SJSA1 (cell line): ENCODE measurements at regions not wholly inside any gene's neighbourhood (a gene's known extent, or its start where the extent isn't known, plus 50 kb on each side); places are given as distances from the start of the nearest gene placed in this dataset.

Source experiments
- DNase-seq, 2 experiments: peaks; one replicate each; pipeline ENCODE4 v3.0.0-alpha.2; 2015 to 2020; ENCODE audit warnings: low spot score in 2 of 2, low read depth in 1 of 2
- H3K27ac ChIP-seq: fragments of 250-450 bp; sonication (Bioruptor Pico); 2 replicates; pipeline ENCODE4 v1.5.1; 2020; ENCODE audit warnings: mild to moderate bottlenecking, moderate library complexity
- H3K27me3 ChIP-seq: fragments of 250-450 bp; sonication (Bioruptor Pico); replicated peaks from 2 replicates; pipeline ENCODE4 v1.5.1; 2020; ENCODE audit warnings: mild to moderate bottlenecking, moderate library complexity
- H3K36me3 ChIP-seq: fragments of 250-450 bp; sonication (Bioruptor Pico); 2 replicates; pipeline ENCODE4 v1.5.1; 2020; ENCODE audit warnings: mild to moderate bottlenecking
- H3K4me1 ChIP-seq: fragments of 250-450 bp; sonication (Bioruptor Pico); replicated peaks from 2 replicates; pipeline ENCODE4 v1.6.1; 2021; ENCODE audit warnings: mild to moderate bottlenecking
- H3K4me3 ChIP-seq: fragments of 250-450 bp; sonication (Bioruptor Pico); 2 replicates; pipeline ENCODE4 v1.5.1; 2020; ENCODE audit warnings: mild to moderate bottlenecking
- H3K9me3 ChIP-seq: fragments of 250-450 bp; sonication (Bioruptor Pico); replicated peaks from 2 replicates; pipeline ENCODE4 v1.5.1; 2020; ENCODE audit warnings: mild to moderate bottlenecking

- H3K27ac ChIP-seq, result no peak overlapping the region
- H3K9me3 ChIP-seq, result no peaks in the 10 kb centered on the region
- H3K36me3 ChIP-seq, result no peaks in the 10 kb centered on the region
- no peaks in the 10 kb centered on the region for H3K4me1 ChIP-seq
- no peaks in the 10 kb centered on the region for H3K27me3 ChIP-seq
- H3K4me3 ChIP-seq, result no peak overlapping the region
- no peak for DNase-seq
These were observed 75.2 kb downstream of the RHCG start for GRCh38 chr15:89421219-89421618.

DNA sequence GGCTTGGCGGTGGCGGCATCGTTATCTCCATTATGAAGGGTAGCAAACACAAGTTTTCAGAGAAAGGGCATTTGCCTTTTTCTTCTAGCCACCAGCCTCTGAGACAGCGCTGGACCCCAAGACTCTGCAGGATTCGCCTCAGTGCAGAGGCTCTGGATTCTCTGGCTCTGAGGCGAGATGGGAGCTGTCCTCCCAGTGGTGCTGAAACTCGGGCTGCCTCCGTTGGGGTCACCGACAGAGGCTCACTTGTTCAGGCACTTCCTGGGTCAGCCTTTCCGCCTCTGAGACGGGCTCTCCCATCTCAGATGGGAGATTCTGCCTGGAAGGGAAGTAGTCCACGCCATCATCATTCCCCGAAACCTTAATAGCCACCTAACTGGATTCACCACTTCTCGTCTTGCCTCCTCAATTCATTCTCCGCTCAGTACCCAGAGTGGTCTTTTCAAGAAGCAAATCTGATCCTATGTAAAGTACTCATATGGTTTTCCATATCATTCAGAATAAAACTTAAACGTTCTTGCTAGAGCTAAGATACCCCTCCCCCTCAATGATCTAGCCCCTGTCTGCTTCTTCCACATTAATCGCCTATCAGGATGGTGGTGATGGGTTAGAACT lies 76.9 kb downstream of the RHCG start:
- no peak for DNase-seq
- Histone ChIP-seq H3K27ac (no peak overlapping the region), H3K4me3 (no peak overlapping the region), H3K4me1 (no peaks in the 10 kb centered on the region), H3K36me3 (no peaks in the 10 kb centered on the region), H3K9me3 (no peaks in the 10 kb centered on the region), H3K27me3 (no peaks in the 10 kb centered on the region)

GRCh38 chr15:89417206-89417725 lies 79.1 kb downstream of the RHCG start:
- H3K36me3 ChIP-seq, result no peaks in the 10 kb centered on the region
- H3K4me1 ChIP-seq, result no peaks in the 10 kb centered on the region
- H3K27ac ChIP-seq, result no peak overlapping the region
- DNase-seq, result no peak
- no peaks in the 10 kb centered on the region for H3K9me3 ChIP-seq
- no peak overlapping the region for H3K4me3 ChIP-seq
- H3K27me3 ChIP-seq, result no peaks in the 10 kb centered on the region; the same call in 1 of the 2 replicates

- Histone ChIP-seq H3K27me3 (peaks cover 3% of the 10 kb centered on the region; the same call in 1 of the 2 replicates), H3K27ac (no peak overlapping the region), H3K4me3 (no peak overlapping the region), H3K9me3 (no peaks in the 10 kb centered on the region), H3K4me1 (no peaks in the 10 kb centered on the region), H3K36me3 (no peaks in the 10 kb centered on the region)
- peak; percentile 66 to 76 for DNase-seq
These were observed 79.8 kb downstream of the RHCG start for GRCh38 chr15:89416339-89417183.

DNA sequence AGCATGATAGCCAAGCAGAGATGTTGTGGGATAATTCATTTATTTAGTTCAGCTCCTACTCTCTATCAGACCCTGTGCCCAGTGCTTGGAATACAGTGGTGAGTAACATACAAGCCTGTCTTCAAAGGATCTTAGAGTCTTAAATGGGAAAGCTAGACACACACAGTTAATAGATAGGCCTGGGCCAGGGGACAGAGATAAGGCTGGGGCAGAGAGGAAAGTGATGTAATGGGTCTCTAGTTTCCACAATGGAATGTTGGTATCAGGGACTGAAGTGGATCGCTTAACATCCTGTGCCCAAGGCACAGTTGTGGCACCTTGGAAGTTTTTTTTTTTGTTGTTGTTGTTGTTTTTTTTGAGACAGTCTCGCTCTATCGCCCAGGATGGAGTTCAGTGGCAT lies 79.9 kb upstream of the POLG start:
- Histone ChIP-seq H3K9me3 (no peaks in the 10 kb centered on the region), H3K36me3 (no peaks in the 10 kb centered on the region), H3K4me3 (no peak overlapping the region), H3K27ac (no peak overlapping the region), H3K4me1 (no peaks in the 10 kb centered on the region), H3K27me3 (peaks cover 3% of the 10 kb centered on the region; the same call in 1 of the 2 replicates)
- DNase-seq, result no peak

DNA sequence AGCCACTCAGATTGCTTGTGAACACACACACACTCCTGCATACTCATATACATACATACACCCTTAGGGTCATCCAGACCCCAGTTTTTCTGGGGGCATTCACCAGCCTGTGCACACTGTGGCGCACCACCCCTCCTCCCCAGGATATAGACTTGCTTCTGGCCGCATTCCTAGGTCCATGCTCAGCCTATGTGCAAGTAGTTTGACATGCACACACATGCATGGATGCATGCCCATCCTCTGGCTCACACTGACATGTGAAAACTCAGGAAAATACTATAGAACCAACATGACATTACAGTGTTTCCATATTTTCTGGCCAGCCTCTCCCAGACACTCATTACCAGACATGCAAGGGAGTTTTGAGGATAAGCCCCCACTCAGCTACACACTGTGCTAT lies 79.3 kb upstream of the POLG start:
- no peaks in the 10 kb centered on the region for H3K4me1 ChIP-seq
- peaks cover 3% of the 10 kb centered on the region; the same call in 1 of the 2 replicates for H3K27me3 ChIP-seq
- H3K9me3 ChIP-seq, result no peaks in the 10 kb centered on the region
- DNase-seq, result no peak
- no peak overlapping the region for H3K4me3 ChIP-seq
- H3K27ac ChIP-seq, result no peak overlapping the region
- no peaks in the 10 kb centered on the region for H3K36me3 ChIP-seq

GRCh38 chr15:89412905-89413411 lies 78.3 kb upstream of the POLG start:
- Histone ChIP-seq H3K36me3 (no peaks in the 10 kb centered on the region), H3K9me3 (no peaks in the 10 kb centered on the region), H3K27ac (no peak overlapping the region), H3K27me3 (peaks cover 3% of the 10 kb centered on the region; the same call in 1 of the 2 replicates), H3K4me3 (no peak overlapping the region), H3K4me1 (no peaks in the 10 kb centered on the region)
- DNase-seq, result no peak

DNA sequence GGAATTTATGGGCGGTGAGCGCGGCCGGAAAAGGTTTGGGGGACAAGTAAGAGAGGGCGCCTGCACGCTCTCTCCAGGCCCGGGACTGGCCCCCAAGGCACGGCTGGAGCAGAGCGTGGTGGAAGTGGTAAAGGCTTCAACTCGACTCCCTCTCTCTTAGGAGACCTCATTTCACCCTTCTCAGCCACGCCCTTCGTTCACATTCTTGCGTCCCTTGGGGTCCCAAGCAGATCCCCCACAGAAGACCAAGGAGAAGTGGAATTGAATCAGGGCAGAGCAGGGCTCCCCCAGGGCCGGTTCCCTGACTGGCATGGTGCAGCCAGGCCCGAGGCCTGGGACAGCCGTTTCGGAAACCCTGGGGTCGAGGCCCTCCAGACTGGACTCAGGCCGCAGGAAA lies 75.4 kb upstream of the POLG start:
- H3K27ac ChIP-seq, result no peak overlapping the region
- DNase-seq, result no peak
- peaks cover 3% of the 10 kb centered on the region; the same call in 1 of the 2 replicates for H3K27me3 ChIP-seq
- H3K9me3 ChIP-seq, result no peaks in the 10 kb centered on the region
- H3K4me3 ChIP-seq, result no peak overlapping the region
- H3K36me3 ChIP-seq, result no peaks in the 10 kb centered on the region
- no peaks in the 10 kb centered on the region for H3K4me1 ChIP-seq

DNA sequence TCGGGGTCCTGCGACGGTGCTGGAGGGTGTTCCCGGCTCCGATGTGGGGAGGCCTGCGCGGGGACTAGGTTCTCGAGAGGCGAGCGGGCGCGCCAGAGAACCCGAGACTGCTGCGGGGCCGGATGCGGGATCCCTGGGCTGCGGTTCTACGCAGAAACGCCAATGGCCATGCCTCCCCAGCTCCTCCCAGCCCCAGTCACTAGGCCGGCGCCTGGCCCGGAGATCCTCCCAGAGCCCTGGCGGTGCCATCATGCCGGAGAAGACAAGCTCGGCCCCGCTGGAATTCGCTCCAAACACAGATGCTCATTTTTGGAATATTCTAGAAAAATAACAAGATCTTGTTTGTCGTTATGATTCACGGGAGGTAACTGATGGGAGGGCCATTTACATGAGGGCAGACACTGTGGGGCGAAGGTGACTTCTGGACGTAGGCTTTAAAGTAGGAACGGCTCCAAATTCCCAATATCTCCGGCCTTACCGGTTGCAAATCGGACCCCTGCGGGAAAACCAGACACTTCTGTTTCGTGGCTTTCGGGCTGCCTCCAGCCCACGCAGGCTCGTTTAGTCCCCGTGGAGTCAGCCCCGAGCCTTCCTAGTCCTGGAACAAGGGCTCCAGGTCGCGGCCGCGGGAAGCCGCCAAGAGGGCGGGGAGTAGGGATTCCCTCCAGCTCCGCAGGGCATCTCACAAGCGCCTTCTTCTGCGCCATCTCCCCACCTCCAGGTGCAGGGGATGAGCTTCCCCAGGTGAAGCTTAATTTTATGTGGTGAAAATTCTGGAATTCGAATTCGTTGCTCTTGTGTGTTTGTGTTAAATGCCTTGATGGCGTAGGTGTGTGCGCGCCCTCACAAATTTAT lies 74.8 kb upstream of the POLG start:
- Histone ChIP-seq H3K27ac (no peak overlapping the region), H3K36me3 (no peaks in the 10 kb centered on the region), H3K4me1 (no peaks in the 10 kb centered on the region), H3K4me3 (no peak overlapping the region), H3K27me3 (peaks cover 3% of the 10 kb centered on the region; the same call in 1 of the 2 replicates), H3K9me3 (no peaks in the 10 kb centered on the region)
- no peak for DNase-seq

- peaks cover 3% of the 10 kb centered on the region; the same call in 1 of the 2 replicates for H3K27me3 ChIP-seq
- no peak for DNase-seq
- H3K4me1 ChIP-seq, result no peaks in the 10 kb centered on the region
- no peak overlapping the region for H3K27ac ChIP-seq
- H3K36me3 ChIP-seq, result no peaks in the 10 kb centered on the region
- no peaks in the 10 kb centered on the region for H3K9me3 ChIP-seq
- H3K4me3 ChIP-seq, result no peak overlapping the region
These were observed 74.0 kb upstream of the POLG start for GRCh38 chr15:89408372-89409183.

DNA sequence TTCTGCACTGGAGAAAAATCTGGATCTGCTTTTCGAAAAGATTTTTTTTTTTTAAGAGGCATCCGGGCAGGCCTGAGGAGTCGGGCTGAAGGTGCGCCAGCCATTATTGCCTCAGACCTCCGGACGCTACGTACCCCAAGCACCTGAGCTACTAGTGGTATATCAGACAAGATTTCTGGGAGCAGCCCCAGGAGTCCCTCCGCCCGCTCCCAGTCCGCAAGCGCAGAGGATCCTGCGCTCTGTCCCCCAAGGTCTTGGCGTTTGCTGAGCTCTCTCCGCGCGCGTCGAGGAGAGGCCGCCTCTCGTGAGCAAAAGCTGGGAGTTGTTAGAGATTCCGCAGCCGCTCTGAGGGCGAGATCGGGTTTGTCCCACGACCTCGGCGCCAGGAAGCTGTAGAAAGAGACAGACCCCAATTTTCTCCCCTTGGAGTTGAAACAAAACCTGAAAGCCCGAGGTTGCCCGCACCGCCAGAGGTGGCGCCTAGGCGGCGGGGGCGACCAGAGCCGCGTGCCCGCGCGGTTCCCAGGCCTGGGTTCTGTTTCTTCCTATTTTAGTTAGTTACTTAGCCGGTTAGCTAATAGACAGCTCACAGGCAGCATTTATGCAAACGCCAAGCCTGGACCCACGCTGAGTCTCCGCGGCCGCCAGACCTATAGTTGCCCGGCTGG lies 72.5 kb upstream of the POLG start:
- no peak for DNase-seq
- H3K9me3 ChIP-seq, result no peaks in the 10 kb centered on the region
- peaks cover 6% of the 10 kb centered on the region for H3K4me1 ChIP-seq
- peaks cover 3% of the 10 kb centered on the region; the same call in 1 of the 2 replicates for H3K27me3 ChIP-seq
- H3K4me3 ChIP-seq, result no peak overlapping the region
- H3K36me3 ChIP-seq, result no peaks in the 10 kb centered on the region
- H3K27ac ChIP-seq, result no peak overlapping the region

GRCh38 chr15:89406218-89406939 lies 71.8 kb upstream of the POLG start:
- H3K9me3 ChIP-seq, result no peaks in the 10 kb centered on the region
- no peaks in the 10 kb centered on the region for H3K27me3 ChIP-seq
- H3K4me3 ChIP-seq, result no peak overlapping the region

More at GRCh38 chr15:89406218-89406939, 71.8 kb upstream of the POLG start:
- DNase-seq, result no peak
- Histone ChIP-seq H3K36me3 (no peaks in the 10 kb centered on the region), H3K4me1 (peaks cover 11% of the 10 kb centered on the region), H3K27ac (no peak overlapping the region)
